ENCODE measurements at regions not wholly inside any gene's neighbourhood (a gene's known extent, or its start where the extent isn't known, plus 50 kb on each side); places are given as distances from the start of the nearest gene placed in this dataset.

DNA sequence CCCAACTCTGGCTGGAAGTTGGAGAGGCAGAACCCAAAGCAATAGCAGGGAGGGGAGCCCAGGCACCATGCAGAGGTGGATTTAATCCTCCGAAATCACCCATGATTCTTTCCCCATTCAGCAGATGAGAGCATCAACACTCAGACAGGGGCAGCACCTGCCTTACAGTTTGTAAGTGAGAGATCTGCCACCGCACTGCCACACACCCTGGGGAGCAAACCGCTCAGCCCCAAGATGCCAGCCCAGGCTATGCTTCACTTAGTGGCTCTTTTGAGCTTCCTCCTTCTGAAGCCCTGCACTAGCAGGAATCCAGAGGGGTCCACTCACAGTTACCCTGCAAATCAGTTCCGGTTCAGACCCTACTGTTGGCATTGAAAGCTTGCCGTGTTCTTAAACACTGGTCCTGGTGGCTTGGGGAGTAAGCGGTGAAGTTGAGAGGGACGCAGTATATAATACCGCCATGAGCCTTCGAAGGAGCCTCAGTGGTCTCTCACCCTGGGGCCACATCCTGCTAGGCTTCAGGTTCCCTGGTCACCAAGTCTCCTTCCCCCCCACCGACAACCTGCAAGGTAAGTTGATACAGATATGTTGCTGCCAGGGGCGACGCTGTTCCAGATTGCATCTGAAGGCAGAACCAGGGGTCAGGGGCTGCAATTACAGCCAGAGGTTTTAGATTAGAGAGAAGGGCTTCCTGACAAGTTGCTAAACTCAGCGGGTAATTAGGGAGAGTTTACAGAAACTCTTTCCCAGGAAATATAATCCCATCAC lies 72.0 kb upstream of the CCND2 start:
- no peaks in the 10 kb centered on the region for H3K36me3 Mint-ChIP-seq (ENCODE audit: low read depth, unreplicated experiment)
- H3K27me3 Mint-ChIP-seq (ENCODE audit: unreplicated experiment) = peaks cover 5% of the 10 kb centered on the region
- DNase-seq (ENCODE audit: low spot score) = no peak
- H3K4me3 Mint-ChIP-seq (ENCODE audit: unreplicated experiment) = no peak overlapping the region
- no peaks in the 10 kb centered on the region for H3K9me3 Mint-ChIP-seq (ENCODE audit: unreplicated experiment)
- TF ChIP-seq CTCF (IDR thresholded peaks at IDR 0.05; ENCODE audit: unreplicated experiment) = no peak
- peaks cover 3% of the 10 kb centered on the region for H3K4me1 Mint-ChIP-seq (ENCODE audit: unreplicated experiment)
- no peak overlapping the region for H3K27ac Mint-ChIP-seq (ENCODE audit: unreplicated experiment)

- no peak for TF ChIP-seq CTCF (IDR thresholded peaks at IDR 0.05; ENCODE audit: unreplicated experiment)
- peaks cover 3% of the 10 kb centered on the region for H3K4me1 Mint-ChIP-seq (ENCODE audit: unreplicated experiment)
- H3K4me3 Mint-ChIP-seq (ENCODE audit: unreplicated experiment) = no peak overlapping the region
- H3K27me3 Mint-ChIP-seq (ENCODE audit: unreplicated experiment) = peaks cover 5% of the 10 kb centered on the region
- H3K9me3 Mint-ChIP-seq (ENCODE audit: unreplicated experiment) = no peaks in the 10 kb centered on the region
- DNase-seq (ENCODE audit: low spot score) = no peak
- no peaks in the 10 kb centered on the region for H3K36me3 Mint-ChIP-seq (ENCODE audit: low read depth, unreplicated experiment)
- H3K27ac Mint-ChIP-seq (ENCODE audit: unreplicated experiment) = no peak overlapping the region
Observed at GRCh38 chr12:4197922-4198763, 75.4 kb upstream of the CCND2 start.

DNA sequence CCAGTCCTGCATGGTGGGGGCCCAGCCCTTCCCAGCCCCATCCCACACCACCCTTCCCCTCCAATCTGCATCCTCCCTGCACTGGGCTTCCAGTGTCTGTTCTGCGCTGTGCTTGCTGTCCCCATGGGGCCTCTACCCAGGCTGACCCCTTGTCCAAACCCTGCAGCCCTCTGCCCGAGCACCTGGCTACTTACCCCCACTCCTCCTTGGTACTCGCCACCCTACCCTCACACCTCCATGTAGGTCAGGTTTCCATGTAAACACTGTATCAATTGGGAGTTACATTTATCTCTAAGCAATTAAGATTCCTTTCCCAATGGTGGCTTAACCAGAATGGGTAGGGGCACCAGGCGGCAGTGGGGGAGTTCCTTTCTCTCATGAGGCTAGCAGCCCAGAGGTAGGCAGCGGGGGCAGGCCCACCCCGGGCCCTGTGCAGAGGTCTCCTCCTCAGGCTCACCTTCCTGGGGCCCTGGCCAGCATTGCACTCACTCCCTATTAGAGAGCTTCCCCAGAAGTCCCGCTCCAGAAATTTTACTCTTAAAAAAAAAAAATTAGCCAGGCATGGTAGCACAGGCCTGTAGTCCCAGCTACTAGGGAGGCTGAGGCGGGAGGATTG lies 76.6 kb upstream of the CCND2 start:
- Mint-ChIP-seq H3K27me3 (ENCODE audit: unreplicated experiment) (peaks cover 5% of the 10 kb centered on the region), H3K4me1 (ENCODE audit: unreplicated experiment) (peaks cover 3% of the 10 kb centered on the region), H3K27ac (ENCODE audit: unreplicated experiment) (no peak overlapping the region), H3K36me3 (ENCODE audit: low read depth, unreplicated experiment) (no peaks in the 10 kb centered on the region), H3K9me3 (ENCODE audit: unreplicated experiment) (no peaks in the 10 kb centered on the region), H3K4me3 (ENCODE audit: unreplicated experiment) (no peak overlapping the region)
- TF ChIP-seq CTCF (IDR thresholded peaks at IDR 0.05; ENCODE audit: unreplicated experiment) = no peak
- DNase-seq (ENCODE audit: low spot score) = no peak

- Mint-ChIP-seq H3K27me3 (ENCODE audit: unreplicated experiment) (peaks cover 1% of the 10 kb centered on the region), H3K27ac (ENCODE audit: unreplicated experiment) (no peak overlapping the region), H3K4me3 (ENCODE audit: unreplicated experiment) (no peak overlapping the region), H3K9me3 (ENCODE audit: unreplicated experiment) (no peaks in the 10 kb centered on the region), H3K4me1 (ENCODE audit: unreplicated experiment) (peaks cover 2% of the 10 kb centered on the region), H3K36me3 (ENCODE audit: low read depth, unreplicated experiment) (no peaks in the 10 kb centered on the region)
- TF ChIP-seq CTCF (IDR thresholded peaks at IDR 0.05; ENCODE audit: unreplicated experiment) = no peak
- no peak for DNase-seq (ENCODE audit: low spot score)
Observed at GRCh38 chr12:4194668-4195067, 78.9 kb upstream of the CCND2 start.
